NCI-H2227 (cell line): ENCODE measurements at regions not wholly inside any gene's neighbourhood (a gene's known extent, or its start where the extent isn't known, plus 50 kb on each side); places are given as distances from the start of the nearest gene placed in this dataset.
A peak's percentile ranks its signal among the peaks of the same experiment; 100 is the strongest.

Experiments used
- DNase-seq: peaks from one replicate; lab custom pipeline; 2025; ENCODE audit not compliant: unreplicated experiment; lab: John Stamatoyannopoulos, UW

DNA sequence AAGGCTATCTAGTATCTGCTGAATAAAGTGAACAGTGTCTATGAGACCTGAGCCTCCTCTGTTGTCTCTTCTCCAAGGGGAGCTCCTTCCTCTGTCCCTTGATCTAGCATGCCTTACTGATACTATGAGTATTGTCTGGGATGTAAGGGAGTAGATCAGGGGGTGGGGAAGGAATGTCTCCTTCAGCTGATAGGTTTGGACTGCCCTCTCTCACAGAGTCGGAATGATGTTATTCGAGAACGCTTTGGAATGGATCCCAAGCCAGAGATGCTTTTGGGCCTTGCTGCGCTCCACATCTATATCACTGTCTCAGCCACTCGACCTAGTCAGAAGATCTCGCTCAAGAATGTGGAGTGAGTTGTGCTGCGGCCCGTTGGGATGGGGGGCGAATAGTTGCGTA, 68.3 kb upstream of the PRPS1 start:
- DNase-seq: no peak

DNA sequence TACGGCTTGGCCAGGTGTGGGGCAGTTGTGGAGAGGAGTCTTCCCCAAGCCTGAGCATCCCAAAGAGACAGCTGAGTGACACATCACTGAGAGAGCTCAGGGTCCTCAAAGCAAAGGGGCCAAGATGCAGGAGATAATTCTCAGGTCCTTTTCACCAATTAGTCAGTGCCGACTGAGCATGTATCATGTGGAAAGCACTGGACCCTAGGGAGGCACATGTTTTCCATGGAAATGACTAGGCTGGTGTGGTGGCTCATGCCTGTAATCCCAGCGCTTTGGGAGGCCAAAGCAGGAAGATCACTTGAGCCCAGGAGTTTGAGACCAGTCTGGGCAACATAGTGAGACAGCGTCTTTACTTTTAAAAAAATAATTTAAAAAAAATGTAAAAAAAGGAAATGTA, 67.3 kb upstream of the PRPS1 start:
- no peak for DNase-seq

DNA sequence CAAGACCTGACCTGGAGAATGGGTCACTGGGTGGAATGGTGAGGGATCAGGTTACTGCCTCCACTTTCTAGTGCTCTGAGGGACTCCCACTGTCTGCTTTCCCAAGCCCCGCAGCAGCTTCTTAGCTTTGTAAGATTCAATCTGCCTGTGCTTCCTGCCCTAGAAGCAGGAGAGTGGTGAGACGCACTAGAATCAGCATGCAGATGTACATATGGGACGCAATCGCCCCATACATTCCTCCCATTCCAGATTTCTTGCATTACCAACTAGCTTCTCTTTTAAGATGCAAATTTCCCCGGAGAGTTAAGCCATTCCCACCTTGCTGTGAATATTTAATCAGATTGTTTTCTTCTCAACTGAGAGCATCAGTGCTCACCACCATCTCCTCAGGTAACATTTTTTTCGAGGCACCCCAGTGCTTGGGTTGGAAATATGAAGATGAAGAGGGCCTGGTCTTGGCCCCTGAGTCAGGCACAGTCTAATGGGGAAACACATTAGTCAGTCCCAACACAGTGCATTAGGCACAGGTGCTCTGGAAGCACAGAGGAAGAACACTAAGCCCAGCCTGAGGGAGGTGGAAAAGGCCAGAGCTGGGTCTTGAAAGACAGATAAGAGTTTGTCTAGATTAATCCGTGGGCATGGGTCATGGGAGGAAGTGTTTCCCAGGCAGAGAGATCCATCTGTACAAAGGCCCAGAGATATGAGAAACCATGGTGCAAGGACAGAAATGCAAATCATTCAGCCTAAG, 66.7 kb upstream of the PRPS1 start:
- no peak for DNase-seq

DNA sequence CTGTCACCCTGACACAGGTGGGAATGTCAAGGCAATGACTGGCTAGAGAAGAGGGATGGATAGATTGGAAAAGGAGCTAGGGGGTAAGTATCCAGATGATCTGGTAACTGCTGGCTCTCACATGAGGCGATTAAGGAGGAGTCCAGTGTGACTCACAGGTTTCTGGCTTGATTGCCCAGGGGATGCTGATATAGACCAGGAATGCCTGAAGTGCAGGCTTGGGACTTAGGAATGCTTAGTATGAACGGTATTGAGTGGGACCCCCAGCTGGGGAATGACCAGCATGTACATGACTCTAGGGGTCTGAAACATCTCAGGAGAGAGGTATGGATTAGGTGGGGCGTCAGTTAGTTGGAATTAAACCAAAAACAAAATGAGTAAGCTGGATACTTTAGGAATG, 65.8 kb upstream of the PRPS1 start:
- DNase-seq: no peak

DNA sequence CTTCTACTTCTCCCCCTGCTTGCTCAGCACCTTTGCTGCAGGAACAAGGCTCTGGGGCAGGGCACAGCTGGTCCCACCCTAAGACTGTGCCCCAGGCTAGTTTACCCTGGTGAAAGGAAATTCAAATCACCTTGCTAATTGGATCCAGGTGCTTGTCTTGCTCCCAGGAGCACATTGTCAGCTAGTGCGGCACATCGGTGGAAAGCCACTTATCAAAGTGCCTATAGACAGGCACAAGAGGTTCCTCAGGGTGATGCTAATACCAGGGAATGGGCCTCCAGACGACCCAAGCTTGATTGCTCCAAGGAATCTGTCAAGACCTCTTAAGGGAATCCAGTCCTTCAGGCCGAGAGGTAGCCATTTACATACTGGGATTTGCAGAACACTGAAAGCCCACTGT, 64.5 kb upstream of the PRPS1 start:
- no peak for DNase-seq

DNA sequence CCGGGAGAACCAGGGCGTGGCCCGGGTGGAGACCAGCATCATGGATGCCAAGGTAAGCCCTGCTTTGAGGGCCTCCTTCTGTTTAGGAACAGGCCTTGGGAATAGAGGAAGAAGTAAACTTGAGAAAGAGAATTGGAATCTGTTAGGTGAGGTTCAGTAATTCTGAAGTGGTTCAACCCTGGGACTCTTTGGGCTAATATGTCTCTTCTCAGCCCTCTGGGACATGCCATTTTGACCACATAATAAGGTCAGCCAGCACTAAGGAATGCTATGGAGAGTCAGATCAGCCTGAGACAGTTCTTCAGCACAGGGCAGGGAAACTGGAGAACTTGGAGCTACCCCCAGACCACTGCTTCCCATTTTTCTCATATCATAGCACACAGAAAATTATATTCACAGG, 63.3 kb upstream of the PRPS1 start:
- no peak for DNase-seq

DNA sequence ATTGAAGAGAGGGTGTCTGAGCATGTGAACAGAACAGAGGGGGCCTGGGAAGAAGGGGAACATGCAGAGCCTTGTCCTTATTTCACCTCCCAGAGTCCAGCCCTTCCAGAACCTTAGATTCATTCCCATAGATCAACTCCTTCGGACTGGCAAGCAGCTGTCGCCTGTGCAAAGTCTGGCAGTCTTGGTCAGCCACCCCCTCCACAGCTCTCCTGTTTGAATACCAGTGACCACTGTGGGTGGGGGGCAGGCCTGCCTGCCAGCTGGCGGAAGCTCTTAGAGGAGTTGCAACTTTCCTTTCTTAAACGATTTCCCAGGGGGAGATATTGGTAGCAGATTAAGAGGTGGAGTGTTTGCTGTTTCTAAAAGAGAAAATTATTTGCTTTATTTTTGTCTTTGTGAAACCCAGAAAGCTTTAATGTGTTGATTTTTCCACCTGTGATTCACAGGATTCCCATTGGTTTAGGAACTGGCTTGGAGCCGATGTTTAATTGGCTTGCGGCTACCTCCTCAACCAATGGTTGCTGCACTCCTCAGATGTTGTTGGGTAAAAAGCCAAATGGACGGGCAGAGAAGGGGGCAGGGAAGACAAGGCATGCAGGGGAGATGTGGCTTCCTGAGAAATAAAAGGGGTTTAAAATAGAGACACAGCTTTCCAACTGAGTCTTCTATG, 62.2 kb upstream of the PRPS1 start:
- DNase-seq: peak; percentile 67

DNA sequence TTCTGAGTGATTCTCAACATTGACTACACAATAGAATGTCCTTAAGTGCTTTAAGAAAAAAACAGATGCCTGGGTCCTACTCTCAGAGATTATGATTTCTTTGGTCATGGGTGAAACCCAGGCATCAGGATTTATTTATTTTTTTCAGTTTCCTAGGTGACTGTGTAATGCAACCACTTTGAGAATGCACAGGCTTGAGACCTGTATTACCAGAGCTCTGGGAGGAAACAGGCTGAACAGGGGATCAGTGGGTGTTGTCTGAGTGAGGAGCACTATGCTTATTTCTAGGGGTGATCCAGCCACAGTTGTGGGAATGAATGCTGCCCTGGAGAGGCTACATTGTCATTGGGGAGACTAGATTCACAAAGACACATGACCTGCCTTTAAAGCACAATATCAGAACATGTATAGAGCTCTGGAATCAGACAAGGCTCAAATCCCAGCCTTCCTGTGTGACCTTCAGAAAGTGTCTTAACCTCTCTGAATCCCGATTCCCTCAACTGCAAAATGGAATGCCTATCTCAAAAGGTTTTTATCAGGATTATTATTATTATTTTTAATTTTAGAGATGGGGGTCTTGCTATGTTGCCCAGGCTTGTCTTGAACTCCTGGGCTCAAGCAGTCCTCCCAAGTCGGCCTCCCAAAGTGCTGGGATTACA, 61.6 kb upstream of the PRPS1 start:
- DNase-seq: no peak

DNA sequence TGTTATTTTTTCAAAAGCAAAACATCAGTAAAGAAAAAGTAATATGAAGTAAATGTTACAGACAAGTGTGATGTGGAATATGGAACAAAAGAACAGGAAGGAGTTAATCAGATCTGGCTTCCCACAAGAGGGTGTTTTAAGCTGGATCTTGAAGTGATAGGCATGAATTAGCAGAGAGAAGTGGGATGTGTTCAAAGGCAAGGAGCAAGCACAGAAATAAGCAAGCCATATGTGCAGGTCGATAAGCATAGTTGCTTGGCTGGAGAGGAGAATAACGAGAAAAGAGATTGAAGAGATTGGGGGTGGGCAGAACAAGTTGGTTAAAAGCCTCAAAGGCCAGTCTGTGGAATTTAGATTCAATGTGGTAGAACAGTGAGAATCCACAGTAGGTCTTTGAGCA, 60.9 kb upstream of the PRPS1 start:
- DNase-seq: no peak

DNA sequence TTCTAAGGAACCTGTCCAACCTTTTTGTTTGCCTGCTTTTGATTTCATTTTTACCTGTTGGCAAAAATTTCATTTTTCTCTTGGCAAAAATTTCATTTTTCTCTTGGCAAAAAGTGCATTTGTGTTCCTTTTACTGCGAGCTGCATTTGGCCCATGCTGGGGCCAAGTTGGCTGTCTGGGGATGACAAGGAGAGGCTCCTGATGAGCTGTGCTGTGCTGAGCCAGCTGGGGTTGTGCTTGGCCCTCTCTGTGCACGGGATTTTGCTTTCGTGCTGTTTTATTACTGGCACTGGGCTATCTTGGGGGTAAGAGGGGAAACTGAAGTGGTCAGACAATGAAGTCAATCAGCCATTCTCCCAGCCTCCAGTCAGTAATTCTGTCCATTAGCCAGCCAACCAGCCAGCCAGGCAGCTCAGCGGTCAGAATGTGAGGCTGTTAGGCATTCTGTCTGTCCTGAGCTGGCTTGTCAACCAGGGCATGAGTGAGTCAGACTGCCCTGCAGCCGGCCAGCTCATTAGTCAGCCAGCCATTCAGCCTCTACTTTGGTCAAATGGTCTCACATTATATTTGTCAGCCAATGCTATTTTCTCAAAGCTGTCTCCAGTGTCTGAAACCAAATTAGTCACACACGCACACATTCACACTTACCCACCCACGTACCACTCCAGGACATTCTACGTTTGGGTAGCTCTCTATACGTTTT, 56.9 kb upstream of the PRPS1 start:
- no peak for DNase-seq

DNA sequence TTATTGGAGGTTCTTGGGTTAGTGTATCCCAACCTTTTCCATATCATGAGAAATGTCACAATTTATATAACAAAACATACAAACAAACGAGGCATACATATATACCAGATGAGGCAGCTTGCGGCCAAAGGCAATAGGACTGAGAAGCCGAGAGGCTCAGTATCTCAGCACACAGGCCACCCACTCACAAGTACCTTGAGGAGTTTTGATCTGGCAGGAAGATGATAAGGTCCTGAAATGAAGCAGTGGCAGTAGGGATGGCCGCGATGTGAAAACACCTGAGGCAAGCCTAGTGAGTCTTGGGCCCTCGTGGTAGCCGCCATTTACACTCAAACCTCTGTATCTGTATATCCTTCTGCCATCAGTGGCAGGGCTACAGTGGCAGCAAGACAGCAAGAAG, 55.3 kb upstream of the PRPS1 start:
- no peak for DNase-seq

DNA sequence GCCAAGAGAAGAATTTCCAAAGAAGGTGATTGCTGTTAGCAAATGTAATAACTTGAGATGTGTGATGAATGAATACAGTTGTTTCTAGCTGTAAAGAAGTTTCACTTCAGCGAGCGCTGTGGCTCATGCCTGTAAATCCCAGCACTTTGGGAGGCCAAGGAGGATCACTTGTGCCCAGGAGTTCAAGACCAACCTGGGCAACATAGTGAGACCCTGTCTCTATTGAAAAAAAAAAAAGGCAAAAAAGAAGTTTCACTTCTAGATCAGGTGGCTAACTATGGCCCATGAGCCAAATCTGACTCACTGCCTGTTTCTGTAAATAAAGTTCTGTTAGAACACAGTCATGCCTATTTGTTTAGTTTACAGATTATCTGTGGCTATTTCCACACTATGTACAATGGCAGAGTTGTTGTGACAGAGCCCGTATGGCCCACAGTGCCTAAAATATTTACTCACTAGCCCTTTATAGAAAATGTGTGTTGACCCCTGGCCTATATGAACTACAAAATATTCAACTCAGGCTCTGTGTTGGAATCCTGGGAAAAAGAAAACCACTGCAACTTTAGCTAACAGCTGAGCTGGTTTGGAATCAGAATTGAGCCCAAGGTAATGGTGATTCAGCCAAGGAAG, 54.1 kb upstream of the PRPS1 start:
- DNase-seq: no peak

DNA sequence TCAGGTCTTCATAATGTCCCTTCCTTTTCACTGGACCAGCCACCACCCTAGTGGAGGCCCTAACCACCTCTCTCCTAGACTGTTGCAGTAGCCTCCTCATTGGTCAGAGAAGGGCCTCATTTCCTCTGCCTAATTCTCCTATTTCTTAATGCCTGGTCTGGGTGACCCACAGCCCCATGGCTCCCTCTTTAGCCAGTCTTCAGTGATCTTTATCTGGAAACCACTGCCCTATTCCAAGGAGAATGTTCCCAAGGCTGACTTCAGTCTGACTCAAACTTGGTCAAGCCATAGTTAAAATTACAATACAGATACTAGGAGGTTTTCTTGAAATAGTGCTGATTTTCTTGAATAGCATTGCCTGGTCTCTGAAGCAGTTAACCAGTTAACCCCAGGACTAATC, 53.6 kb upstream of the PRPS1 start:
- DNase-seq: no peak

DNA sequence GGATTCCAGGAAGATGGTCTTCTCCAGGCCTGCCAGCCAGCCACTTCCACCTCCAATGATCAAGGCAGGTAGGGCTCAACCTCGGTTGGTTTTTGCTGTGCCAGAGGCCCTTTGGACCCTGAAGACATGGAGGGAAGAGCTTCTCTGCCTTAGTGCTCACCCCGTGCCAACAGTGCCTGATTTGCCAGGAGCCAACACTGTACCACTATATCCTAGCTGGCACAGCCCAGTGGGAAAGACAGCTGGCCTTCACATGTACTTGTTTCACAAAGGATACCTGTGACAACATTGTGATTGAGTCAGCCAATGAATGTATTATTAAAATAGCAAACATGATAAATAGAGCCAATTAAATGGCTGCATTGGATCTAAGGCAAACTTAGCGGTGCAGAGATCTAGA, 51.9 kb upstream of the PRPS1 start:
- no peak for DNase-seq

DNA sequence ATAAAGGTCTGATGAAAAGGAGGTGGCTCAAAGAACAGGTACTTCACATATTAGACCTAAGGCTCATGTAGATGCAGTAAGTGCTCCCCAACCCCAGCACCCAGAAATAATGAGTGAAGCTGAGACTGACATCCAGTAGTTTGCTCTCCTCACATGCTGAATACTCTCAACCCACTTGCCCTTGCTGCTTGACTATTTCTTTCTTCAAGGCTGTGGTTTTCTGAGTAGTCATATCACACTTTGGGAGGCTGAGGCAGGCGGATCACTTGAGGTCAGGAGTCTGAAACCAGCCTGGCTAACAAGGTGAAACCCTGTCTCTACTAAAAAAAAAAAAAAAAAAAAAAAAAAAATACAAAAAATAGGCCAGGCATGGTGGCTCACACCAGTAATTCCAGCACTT, 51.5 kb upstream of the PRPS1 start:
- DNase-seq: no peak

DNA sequence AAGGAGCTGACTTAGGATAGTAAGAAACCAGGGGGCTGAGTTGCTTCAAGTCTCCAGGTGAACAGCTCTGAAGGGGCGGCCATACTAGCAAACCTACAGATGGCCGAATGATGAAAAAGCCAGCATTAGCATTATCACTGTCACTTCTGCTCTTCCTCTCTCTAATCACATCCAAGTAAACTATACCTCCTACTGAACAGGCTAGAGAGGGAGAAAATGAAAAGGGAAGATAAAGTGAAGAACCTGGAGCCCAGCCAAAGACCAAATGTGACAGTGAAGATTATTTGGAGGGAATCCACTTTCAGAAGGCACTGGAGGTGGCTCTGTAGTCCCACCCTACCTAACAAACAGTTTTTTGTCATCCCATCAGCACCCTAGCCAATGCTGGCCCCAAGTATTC, 50.4 kb upstream of the PRPS1 start:
- DNase-seq: no peak
